WTC11 (cell line): ENCODE measurements at regions not wholly inside any gene's neighbourhood (a gene's known extent, or its start where the extent isn't known, plus 50 kb on each side); places are given as distances from the start of the nearest gene placed in this dataset.

Experiments
- CTCF ChIP-seq: fragments of 200-600 bp; IDR thresholded peaks from 2 replicates; pipeline ENCODE4 v1.8.0; 2022; ENCODE audit warnings: antibody characterized with exemption
- FOXK1 ChIP-seq: sonication (generic); formaldehyde crosslinking; IDR thresholded peaks from 2 replicates; pipeline ENCODE4 v1.8.0; 2022; ENCODE audit warnings: mild to moderate bottlenecking, moderate library complexity, missing genetic modification reagents
- JUN ChIP-seq: sonication (generic); formaldehyde crosslinking; IDR thresholded peaks from 2 replicates; pipeline ENCODE4 v1.8.0; 2023; ENCODE audit warnings: mild to moderate bottlenecking, missing genetic modification reagents
- NR3C1 ChIP-seq: sonication (generic); formaldehyde crosslinking; conservative IDR thresholded peaks from 2 replicates; pipeline ENCODE4 v1.8.1; 2023; ENCODE audit warnings: low read depth, mild to moderate bottlenecking, missing genetic modification reagents
- PREB ChIP-seq: sonication (generic); formaldehyde crosslinking; IDR thresholded peaks from 2 replicates; pipeline ENCODE4 v1.8.1; 2022; ENCODE audit warnings: mild to moderate bottlenecking, missing genetic modification reagents, moderate library complexity, borderline replicate concordance

- TF ChIP-seq NR3C1 (CRISPR knock-in tag) (no peak), FOXK1 (no peak), CTCF (no peak), JUN (CRISPR knock-in tag) (no peak), PREB (no peak)
Observed at GRCh38 chr16:64808474-64808873, 313.4 kb downstream of the CDH11 start.
